H1 (cell line): ENCODE measurements at regions not wholly inside any gene's neighbourhood (a gene's known extent, or its start where the extent isn't known, plus 50 kb on each side); places are given as distances from the start of the nearest gene placed in this dataset.

Experiments used
- CTBP2 ChIP-seq: IDR thresholded peaks from 2 replicates; pipeline ENCODE4 v1.7.0; 2011; ENCODE audit warnings: borderline replicate concordance, mild to moderate bottlenecking, moderate library complexity, mixed read lengths, low read length; ENCODE audit not compliant: insufficient read depth, insufficient read length
- JUN ChIP-seq: IDR thresholded peaks from 2 replicates; pipeline ENCODE4 v1.6.1; 2011; ENCODE audit warnings: low read depth, mild to moderate bottlenecking, improper control_type of control experiment, low read length
- NANOG ChIP-seq: IDR thresholded peaks from 2 replicates; pipeline ENCODE4 v1.6.1; 2011; ENCODE audit warnings: low read length, low read depth, mild to moderate bottlenecking, inconsistent platforms; ENCODE audit not compliant: insufficient read depth, poor library complexity, severe bottlenecking
- PHF8 ChIP-seq: fragments of 200-600 bp; sonication (generic); conservative IDR thresholded peaks from 2 replicates; pipeline ENCODE4 v1.7.1; 2012; ENCODE audit warnings: low read depth, mild to moderate bottlenecking, inconsistent platforms, low read length, moderate library complexity
- POLR2AphosphoS5 ChIP-seq: IDR thresholded peaks from 2 replicates; pipeline ENCODE4 v1.6.1; 2011; ENCODE audit warnings: low read depth, low read length
- RBBP5 ChIP-seq: IDR thresholded peaks from 2 replicates; pipeline ENCODE4 v1.7.1; 2012; ENCODE audit warnings: low read depth, mild to moderate bottlenecking, inconsistent platforms, low read length, moderate library complexity, borderline replicate concordance
- RFX5 ChIP-seq: IDR thresholded peaks from 2 replicates; pipeline ENCODE4 v1.6.1; 2011; ENCODE audit warnings: low read depth, low read length, improper control_type of control experiment, borderline replicate concordance
- SUZ12 ChIP-seq: fragments of 200-600 bp; sonication (generic); IDR thresholded peaks from 2 replicates; pipeline ENCODE4 v1.6.1; 2012; ENCODE audit warnings: mild to moderate bottlenecking, inconsistent platforms, low read length, moderate library complexity, mixed read lengths
- TBP ChIP-seq: IDR thresholded peaks from 2 replicates; pipeline ENCODE4 v1.6.1; 2011; ENCODE audit warnings: low read depth, low read length, improper control_type of control experiment
- YY1 ChIP-seq: IDR thresholded peaks from 2 replicates; pipeline ENCODE4 v1.6.1; 2011; ENCODE audit warnings: low read depth, mild to moderate bottlenecking, low read length
- TF ChIP-seq, protein P1 (sequence below): fragments of 300-600 bp; sonication (generic); IDR thresholded peaks from 2 replicates; pipeline ENCODE4 v1.7.1; 2012; ENCODE audit warnings: low read length, moderate library complexity, mild to moderate bottlenecking, inconsistent platforms; ENCODE audit not compliant: insufficient replicate concordance

DNA sequence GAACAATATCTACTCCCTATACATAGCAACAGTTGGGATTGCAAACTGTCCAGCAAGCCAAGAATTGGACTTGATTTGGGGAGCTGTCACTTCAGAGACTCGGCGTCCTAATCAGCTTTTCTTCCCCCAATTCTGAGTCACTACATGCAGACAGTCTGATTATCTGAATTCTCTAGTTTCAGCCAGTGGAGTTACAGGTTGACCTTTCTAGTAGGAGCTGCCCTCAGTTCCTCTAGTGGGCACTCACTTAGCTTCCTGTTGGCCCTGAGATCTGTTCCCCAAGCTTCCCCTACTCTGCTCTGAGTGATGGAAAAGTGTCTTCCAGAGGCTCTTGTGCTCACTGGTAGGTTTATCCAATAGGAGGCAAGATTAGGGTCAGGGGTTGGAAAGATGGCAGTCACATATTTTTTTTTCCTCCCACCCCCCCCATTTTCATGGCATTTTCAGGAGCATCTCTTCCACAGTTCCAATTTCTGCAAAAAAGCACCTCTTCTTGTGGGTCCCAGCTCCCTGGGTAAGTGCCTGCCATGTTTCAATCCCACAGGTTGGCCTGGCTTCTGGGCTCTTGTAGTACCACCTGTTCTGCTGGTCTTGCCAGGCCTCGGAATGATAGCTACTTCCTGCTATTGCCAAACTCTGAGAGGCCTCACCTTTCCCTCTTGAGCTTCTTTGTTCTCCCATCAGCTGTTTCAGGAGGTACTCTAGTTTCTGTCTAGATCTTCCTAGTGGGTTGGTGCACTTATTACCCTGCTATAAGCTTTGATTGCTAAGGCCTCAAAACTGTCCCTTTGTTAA, 182.2 kb downstream of the RAP2B start (continued):
- TF ChIP-seq, protein P1, sequence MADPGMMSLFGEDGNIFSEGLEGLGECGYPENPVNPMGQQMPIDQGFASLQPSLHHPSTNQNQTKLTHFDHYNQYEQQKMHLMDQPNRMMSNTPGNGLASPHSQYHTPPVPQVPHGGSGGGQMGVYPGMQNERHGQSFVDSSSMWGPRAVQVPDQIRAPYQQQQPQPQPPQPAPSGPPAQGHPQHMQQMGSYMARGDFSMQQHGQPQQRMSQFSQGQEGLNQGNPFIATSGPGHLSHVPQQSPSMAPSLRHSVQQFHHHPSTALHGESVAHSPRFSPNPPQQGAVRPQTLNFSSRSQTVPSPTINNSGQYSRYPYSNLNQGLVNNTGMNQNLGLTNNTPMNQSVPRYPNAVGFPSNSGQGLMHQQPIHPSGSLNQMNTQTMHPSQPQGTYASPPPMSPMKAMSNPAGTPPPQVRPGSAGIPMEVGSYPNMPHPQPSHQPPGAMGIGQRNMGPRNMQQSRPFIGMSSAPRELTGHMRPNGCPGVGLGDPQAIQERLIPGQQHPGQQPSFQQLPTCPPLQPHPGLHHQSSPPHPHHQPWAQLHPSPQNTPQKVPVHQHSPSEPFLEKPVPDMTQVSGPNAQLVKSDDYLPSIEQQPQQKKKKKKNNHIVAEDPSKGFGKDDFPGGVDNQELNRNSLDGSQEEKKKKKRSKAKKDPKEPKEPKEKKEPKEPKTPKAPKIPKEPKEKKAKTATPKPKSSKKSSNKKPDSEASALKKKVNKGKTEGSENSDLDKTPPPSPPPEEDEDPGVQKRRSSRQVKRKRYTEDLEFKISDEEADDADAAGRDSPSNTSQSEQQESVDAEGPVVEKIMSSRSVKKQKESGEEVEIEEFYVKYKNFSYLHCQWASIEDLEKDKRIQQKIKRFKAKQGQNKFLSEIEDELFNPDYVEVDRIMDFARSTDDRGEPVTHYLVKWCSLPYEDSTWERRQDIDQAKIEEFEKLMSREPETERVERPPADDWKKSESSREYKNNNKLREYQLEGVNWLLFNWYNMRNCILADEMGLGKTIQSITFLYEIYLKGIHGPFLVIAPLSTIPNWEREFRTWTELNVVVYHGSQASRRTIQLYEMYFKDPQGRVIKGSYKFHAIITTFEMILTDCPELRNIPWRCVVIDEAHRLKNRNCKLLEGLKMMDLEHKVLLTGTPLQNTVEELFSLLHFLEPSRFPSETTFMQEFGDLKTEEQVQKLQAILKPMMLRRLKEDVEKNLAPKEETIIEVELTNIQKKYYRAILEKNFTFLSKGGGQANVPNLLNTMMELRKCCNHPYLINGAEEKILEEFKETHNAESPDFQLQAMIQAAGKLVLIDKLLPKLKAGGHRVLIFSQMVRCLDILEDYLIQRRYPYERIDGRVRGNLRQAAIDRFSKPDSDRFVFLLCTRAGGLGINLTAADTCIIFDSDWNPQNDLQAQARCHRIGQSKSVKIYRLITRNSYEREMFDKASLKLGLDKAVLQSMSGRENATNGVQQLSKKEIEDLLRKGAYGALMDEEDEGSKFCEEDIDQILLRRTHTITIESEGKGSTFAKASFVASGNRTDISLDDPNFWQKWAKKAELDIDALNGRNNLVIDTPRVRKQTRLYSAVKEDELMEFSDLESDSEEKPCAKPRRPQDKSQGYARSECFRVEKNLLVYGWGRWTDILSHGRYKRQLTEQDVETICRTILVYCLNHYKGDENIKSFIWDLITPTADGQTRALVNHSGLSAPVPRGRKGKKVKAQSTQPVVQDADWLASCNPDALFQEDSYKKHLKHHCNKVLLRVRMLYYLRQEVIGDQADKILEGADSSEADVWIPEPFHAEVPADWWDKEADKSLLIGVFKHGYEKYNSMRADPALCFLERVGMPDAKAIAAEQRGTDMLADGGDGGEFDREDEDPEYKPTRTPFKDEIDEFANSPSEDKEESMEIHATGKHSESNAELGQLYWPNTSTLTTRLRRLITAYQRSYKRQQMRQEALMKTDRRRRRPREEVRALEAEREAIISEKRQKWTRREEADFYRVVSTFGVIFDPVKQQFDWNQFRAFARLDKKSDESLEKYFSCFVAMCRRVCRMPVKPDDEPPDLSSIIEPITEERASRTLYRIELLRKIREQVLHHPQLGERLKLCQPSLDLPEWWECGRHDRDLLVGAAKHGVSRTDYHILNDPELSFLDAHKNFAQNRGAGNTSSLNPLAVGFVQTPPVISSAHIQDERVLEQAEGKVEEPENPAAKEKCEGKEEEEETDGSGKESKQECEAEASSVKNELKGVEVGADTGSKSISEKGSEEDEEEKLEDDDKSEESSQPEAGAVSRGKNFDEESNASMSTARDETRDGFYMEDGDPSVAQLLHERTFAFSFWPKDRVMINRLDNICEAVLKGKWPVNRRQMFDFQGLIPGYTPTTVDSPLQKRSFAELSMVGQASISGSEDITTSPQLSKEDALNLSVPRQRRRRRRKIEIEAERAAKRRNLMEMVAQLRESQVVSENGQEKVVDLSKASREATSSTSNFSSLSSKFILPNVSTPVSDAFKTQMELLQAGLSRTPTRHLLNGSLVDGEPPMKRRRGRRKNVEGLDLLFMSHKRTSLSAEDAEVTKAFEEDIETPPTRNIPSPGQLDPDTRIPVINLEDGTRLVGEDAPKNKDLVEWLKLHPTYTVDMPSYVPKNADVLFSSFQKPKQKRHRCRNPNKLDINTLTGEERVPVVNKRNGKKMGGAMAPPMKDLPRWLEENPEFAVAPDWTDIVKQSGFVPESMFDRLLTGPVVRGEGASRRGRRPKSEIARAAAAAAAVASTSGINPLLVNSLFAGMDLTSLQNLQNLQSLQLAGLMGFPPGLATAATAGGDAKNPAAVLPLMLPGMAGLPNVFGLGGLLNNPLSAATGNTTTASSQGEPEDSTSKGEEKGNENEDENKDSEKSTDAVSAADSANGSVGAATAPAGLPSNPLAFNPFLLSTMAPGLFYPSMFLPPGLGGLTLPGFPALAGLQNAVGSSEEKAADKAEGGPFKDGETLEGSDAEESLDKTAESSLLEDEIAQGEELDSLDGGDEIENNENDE, result no peak
- TF ChIP-seq NANOG (no peak), RBBP5 (no peak), YY1 (no peak), POLR2AphosphoS5 (no peak), PHF8 (no peak), SUZ12 (no peak), TBP (no peak), RFX5 (no peak), CTBP2 (no peak), JUN (no peak)
